ENCODE measurements at regions not wholly inside any gene's neighbourhood (a gene's known extent, or its start where the extent isn't known, plus 50 kb on each side); places are given as distances from the start of the nearest gene placed in this dataset.
"Not testable (repeated sequence)": the region's sequence is repeated elsewhere in the genome, so short reads cannot be mapped to it uniquely, and the experiment has no call there.

GRCh38 chr19:28691683-28692082 is 521.3 kb downstream of the UQCRFS1 start:
- no peaks in the 10 kb centered on the region for H3K27me3 ChIP-seq (ENCODE audit: control insufficient read depth, insufficient read depth, low read length)
- TF ChIP-seq CTCF (IDR thresholded peaks at IDR 0.05; ENCODE audit: insufficient read depth, low read depth, low read length), result no peak
- ChIA-PET CTCF (interaction anchor here (1.1 to 2.8 kb wide), 3 partner anchors 13 to 51 kb away, joined by 3 to 9 read pairs (median 5); no protein-coding TSS in a partner anchor), POLR2A (no interaction called here)
- no peak for DNase-seq (ENCODE audit: low read depth)
- H3K4me3 ChIP-seq (ENCODE audit: low read depth, low read length), result no peak overlapping the region
- no peaks in the 10 kb centered on the region for H3K36me3 ChIP-seq (ENCODE audit: control insufficient read depth, insufficient read depth, low read length)

- H3K36me3 ChIP-seq (ENCODE audit: control insufficient read depth, insufficient read depth, low read length); CTCF ChIA-PET; H3K4me3 ChIP-seq (ENCODE audit: low read depth, low read length); POLR2A ChIA-PET; DNase-seq (ENCODE audit: low read depth); H3K27me3 ChIP-seq (ENCODE audit: control insufficient read depth, insufficient read depth, low read length): not testable (repeated sequence)
These were observed 523.5 kb downstream of the UQCRFS1 start for GRCh38 chr19:28689464-28689863.

- DNase-seq (ENCODE audit: low read depth), result no peak
- CTCF ChIA-PET, result interaction anchor here (0.6 to 1.5 kb wide), 5 partner anchors 12 to 572 kb away, joined by 3 to 4 read pairs (median 3); no protein-coding TSS in a partner anchor
- no peaks in the 10 kb centered on the region for H3K27me3 ChIP-seq (ENCODE audit: control insufficient read depth, insufficient read depth, low read length)
- no peak overlapping the region for H3K4me3 ChIP-seq (ENCODE audit: low read depth, low read length)
- no peak for TF ChIP-seq CTCF (IDR thresholded peaks at IDR 0.05; ENCODE audit: insufficient read depth, low read depth, low read length)
- no peaks in the 10 kb centered on the region for H3K36me3 ChIP-seq (ENCODE audit: control insufficient read depth, insufficient read depth, low read length)
- POLR2A ChIA-PET, result no interaction called here
These were observed 525.7 kb downstream of the UQCRFS1 start for GRCh38 chr19:28687296-28687695.

GRCh38 chr19:28686756-28687155 is 526.2 kb downstream of the UQCRFS1 start:
- Histone ChIP-seq H3K27me3 (ENCODE audit: control insufficient read depth, insufficient read depth, low read length) (no peaks in the 10 kb centered on the region), H3K36me3 (ENCODE audit: control insufficient read depth, insufficient read depth, low read length) (no peaks in the 10 kb centered on the region), H3K4me3 (ENCODE audit: low read depth, low read length) (no peak overlapping the region)
- no peak for TF ChIP-seq CTCF (IDR thresholded peaks at IDR 0.05; ENCODE audit: insufficient read depth, low read depth, low read length)
- ChIA-PET POLR2A (no interaction called here), CTCF (interaction anchor here (1.0 kb wide), 2 partner anchors 23 to 41 kb away, joined by 3 to 4 read pairs; no protein-coding TSS in a partner anchor)
- no peak for DNase-seq (ENCODE audit: low read depth)

- no peaks in the 10 kb centered on the region for H3K27me3 ChIP-seq (ENCODE audit: control insufficient read depth, insufficient read depth, low read length)
- no peaks in the 10 kb centered on the region for H3K36me3 ChIP-seq (ENCODE audit: control insufficient read depth, insufficient read depth, low read length)
- DNase-seq (ENCODE audit: low read depth), result no peak
- ChIA-PET POLR2A (no interaction called here), CTCF (no interaction called here)
- TF ChIP-seq CTCF (IDR thresholded peaks at IDR 0.05; ENCODE audit: insufficient read depth, low read depth, low read length), result no peak
- H3K4me3 ChIP-seq (ENCODE audit: low read depth, low read length), result no peak overlapping the region
These were observed 527.1 kb downstream of the UQCRFS1 start for GRCh38 chr19:28685802-28686201.

- DNase-seq (ENCODE audit: low read depth); POLR2A ChIA-PET; H3K4me3 ChIP-seq (ENCODE audit: low read depth, low read length); CTCF ChIA-PET; H3K27me3 ChIP-seq (ENCODE audit: control insufficient read depth, insufficient read depth, low read length); H3K36me3 ChIP-seq (ENCODE audit: control insufficient read depth, insufficient read depth, low read length): not testable (repeated sequence)
These were observed 527.9 kb downstream of the UQCRFS1 start for GRCh38 chr19:28685077-28685476.

Data from BJ (cell line).